GM19351 (cell line): ENCODE measurements at regions not wholly inside any gene's neighbourhood (a gene's known extent, or its start where the extent isn't known, plus 50 kb on each side); places are given as distances from the start of the nearest gene placed in this dataset.
A peak's percentile ranks its signal among the peaks of the same experiment; 100 is the strongest.
"Not testable (repeated sequence)": the region's sequence is repeated elsewhere in the genome, so short reads cannot be mapped to it uniquely, and the experiment has no call there.

Experiments used
- ATAC-seq: cut with Tn5 transposase; IDR thresholded peaks from one replicate; pipeline ENCODE4 v1.9.1; 2021; ENCODE audit warnings: mild to moderate bottlenecking, moderate library complexity; ENCODE audit not compliant: unreplicated experiment

- ATAC-seq = not testable (repeated sequence)
These were observed 207.9 kb downstream of the RAB11FIP2 start for GRCh38 chr10:117838500-117839498.

GRCh38 chr10:117856426-117856825 is 190.3 kb downstream of the RAB11FIP2 start:
- ATAC-seq = not testable (repeated sequence)

- ATAC-seq = no peak
These were observed 186.6 kb downstream of the RAB11FIP2 start for GRCh38 chr10:117860135-117860534.

- peak; percentile 83 for ATAC-seq
These were observed 185.9 kb downstream of the RAB11FIP2 start for GRCh38 chr10:117860823-117861222.

GRCh38 chr10:117861329-117861728 is 185.4 kb downstream of the RAB11FIP2 start:
- ATAC-seq = no peak

- ATAC-seq = no peak
These were observed 183.0 kb downstream of the RAB11FIP2 start for GRCh38 chr10:117863771-117864170.

- no peak for ATAC-seq
These were observed 180.8 kb downstream of the RAB11FIP2 start for GRCh38 chr10:117865945-117866344.

GRCh38 chr10:117868151-117868550 is 178.6 kb downstream of the RAB11FIP2 start:
- ATAC-seq = no peak

GRCh38 chr10:117875793-117876192 is 170.9 kb downstream of the RAB11FIP2 start:
- ATAC-seq = no peak

- ATAC-seq = no peak
These were observed 170.5 kb downstream of the RAB11FIP2 start for GRCh38 chr10:117876210-117876609.

GRCh38 chr10:117878626-117879025 is 168.1 kb downstream of the RAB11FIP2 start:
- no peak for ATAC-seq

- ATAC-seq = no peak
These were observed 162.6 kb downstream of the RAB11FIP2 start for GRCh38 chr10:117884093-117884492.

GRCh38 chr10:117884592-117884991 is 162.1 kb downstream of the RAB11FIP2 start:
- no peak for ATAC-seq

GRCh38 chr10:117885206-117885829 is 161.4 kb downstream of the RAB11FIP2 start:
- no peak for ATAC-seq

GRCh38 chr10:117886766-117887165 is 160.0 kb downstream of the RAB11FIP2 start:
- ATAC-seq = no peak

GRCh38 chr10:117889664-117890063 is 157.1 kb downstream of the RAB11FIP2 start:
- ATAC-seq = no peak

GRCh38 chr10:117892681-117893220 is 154.0 kb downstream of the RAB11FIP2 start:
- no peak for ATAC-seq

- ATAC-seq = no peak
These were observed 152.4 kb downstream of the RAB11FIP2 start for GRCh38 chr10:117894339-117894738.

GRCh38 chr10:117896517-117896916 is 150.2 kb downstream of the RAB11FIP2 start:
- ATAC-seq = no peak

- ATAC-seq = no peak
These were observed 147.5 kb downstream of the RAB11FIP2 start for GRCh38 chr10:117899181-117899683.

- ATAC-seq = no peak
These were observed 146.5 kb downstream of the RAB11FIP2 start for GRCh38 chr10:117900280-117900679.
